ENCODE measurements at regions not wholly inside any gene's neighbourhood (a gene's known extent, or its start where the extent isn't known, plus 50 kb on each side); places are given as distances from the start of the nearest gene placed in this dataset.

- no peak for DNase-seq
These were observed 233.7 kb downstream of the DSEL start for GRCh38 chr18:67282796-67283195.

DNA sequence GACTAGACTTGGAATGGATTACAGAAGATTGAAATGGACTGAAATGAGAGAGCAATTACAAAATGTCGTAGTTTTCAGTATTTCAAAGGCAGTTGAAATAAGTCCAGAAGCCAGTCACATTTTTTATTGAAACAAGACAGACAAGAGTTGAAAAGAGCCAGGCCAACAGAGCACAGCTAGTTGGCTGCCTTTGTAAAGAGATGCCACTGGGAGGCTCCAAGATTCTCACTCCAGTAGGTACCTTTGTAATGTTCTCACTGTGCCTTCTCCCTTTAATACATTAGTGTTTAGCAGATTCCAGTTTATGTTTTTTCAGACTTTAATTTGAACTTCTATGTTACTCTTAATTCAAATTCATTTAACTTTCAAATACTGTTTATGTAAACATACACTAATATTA lies 234.8 kb downstream of the DSEL start:
- DNase-seq, result no peak

DNA sequence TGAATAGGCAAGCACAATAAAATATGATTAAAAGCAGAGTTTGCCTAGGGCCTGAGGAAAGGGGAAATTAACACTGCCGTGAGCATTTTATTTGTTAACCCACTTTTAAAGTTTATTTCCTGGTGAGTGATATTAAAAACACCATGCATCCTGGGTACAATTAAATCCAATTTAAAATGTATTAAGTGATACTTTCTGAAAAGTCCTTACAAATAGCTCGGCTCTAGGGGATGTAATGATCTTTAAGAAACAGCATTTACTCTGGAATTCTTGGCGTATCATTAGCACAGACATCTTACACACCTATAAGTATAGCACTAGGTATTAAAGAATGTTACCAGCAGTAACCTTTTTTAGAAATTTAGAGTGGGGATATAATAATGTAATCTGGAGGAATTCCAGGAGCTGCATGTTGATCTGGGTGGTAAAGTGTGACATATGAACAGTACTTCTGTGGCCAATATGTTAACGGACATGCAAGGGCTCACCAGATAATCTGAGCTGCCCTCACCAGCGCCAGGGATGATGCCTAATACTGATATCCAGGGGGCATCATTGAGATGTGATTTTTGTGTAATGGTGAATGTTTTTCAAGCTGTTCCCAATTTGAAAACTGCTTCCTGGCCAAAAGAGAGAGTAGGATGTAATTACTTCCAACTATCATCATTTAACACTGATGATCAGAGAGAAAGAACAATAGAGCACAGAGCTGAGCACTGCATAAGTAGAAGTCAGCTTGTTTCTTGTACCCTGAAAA lies 235.9 kb downstream of the DSEL start:
- DNase-seq, result no peak

DNA sequence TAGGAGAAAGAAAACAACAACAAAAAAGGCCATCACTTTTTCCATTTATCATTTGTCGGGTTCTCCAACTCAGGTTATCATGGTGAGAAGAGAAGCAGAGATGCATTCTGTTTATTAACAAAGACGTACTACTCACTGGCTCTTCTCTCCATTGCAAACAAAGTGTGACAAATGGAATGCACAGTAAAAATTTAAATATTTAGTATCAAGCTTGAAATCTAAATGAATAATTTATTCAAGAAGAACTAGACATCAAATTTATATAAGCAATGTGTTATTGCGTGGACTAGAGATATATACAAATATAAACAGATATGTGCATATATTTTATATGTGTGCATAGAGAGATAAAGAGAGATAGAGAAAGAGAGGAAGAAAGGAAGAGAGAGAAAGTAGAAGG lies 236.5 kb downstream of the DSEL start:
- no peak for DNase-seq

GRCh38 chr18:67278984-67279383 lies 237.5 kb downstream of the DSEL start:
- DNase-seq, result no peak

GRCh38 chr18:67276638-67277037 lies 239.9 kb downstream of the DSEL start:
- no peak for DNase-seq

- DNase-seq, result no peak
These were observed 243.2 kb downstream of the DSEL start for GRCh38 chr18:67273288-67273687.

DNA sequence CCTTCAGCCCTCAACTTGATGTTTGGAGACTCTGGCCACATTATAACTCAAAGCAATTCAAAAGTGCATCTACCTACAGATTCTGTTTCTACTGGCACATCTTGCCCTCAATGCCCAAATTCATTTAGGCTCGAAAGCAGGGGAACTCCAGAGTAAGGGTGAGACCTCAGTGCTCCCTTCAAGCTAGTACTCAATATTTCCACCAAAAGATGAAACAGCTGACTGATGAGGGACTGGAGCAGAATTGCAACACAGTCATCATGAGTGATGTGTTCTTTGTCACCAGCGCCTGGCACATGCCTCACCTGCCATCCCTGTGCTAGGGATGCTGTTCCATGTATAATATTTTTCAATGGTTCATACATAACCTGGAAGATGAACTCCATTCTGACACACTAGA lies 247.3 kb downstream of the DSEL start:
- no peak for DNase-seq

GRCh38 chr18:67268530-67268929 lies 248.0 kb downstream of the DSEL start:
- DNase-seq, result no peak

GRCh38 chr18:67266246-67267237 lies 250.0 kb downstream of the DSEL start:
- DNase-seq, result no peak

- DNase-seq, result peak; percentile 42
These were observed 250.9 kb downstream of the DSEL start for GRCh38 chr18:67265464-67266245.

DNA sequence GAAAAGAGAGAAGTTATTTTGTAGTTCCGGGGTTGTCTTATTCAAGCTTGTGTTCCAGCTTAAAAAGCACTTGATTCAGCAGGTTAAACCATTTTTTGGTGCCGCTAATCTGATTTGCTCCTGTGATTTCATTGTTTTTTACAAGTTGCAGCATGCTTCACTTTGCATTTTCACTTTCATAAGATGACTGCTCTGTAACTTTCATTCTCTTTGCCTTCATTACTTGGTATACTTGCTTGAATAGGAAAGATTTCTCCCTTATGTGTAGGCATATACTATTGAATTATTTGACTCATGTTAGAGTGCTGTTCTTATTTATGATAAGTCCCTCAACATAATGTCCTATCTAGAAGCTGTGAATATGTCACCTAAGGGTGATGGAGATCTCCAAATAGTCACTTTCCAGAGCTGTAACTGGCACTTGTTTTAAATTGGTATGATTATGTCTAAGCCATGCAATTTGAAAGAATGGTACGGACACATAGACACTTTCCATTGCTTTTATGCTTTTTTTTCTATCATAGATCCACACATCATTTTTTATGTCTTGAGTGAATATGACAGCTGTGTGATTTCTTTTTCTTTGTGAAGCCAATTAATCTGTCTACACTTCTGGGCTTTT lies 254.5 kb downstream of the DSEL start:
- DNase-seq, result no peak

- no peak for DNase-seq
These were observed 255.7 kb downstream of the DSEL start for GRCh38 chr18:67260841-67261240.

DNA sequence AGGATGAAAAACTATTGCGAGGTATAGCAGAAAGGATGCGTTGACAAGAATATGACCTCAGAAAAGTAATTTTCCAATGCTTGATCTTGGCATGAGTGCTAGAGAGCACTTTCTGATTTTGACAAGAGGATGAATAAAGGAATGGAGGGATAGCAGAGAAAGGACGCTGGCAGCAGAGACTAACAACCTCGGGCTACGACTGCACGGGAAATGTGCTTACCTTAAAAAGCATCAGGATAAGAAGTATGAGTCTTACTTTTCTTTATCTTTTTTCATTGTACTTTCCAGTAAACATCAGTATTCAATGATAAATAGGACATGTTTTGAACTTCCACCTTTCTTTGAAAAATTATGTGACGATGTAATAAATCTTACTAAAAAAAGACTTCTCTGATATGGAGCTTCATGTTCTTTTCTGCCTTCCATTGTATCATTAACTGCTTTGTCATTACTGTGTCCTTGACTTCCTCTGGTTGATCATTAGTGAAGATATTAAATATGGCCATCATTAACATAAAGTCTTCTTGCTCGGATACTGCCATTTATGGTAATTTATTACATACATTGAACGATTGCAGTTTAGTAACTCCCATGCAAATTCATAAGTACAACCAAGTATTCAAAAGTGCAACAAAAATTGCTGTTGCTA lies 265.6 kb downstream of the DSEL start:
- no peak for DNase-seq

- DNase-seq, result peak; percentile 13
These were observed 272.5 kb downstream of the DSEL start for GRCh38 chr18:67243799-67244587.

- no peak for DNase-seq
These were observed 274.5 kb downstream of the DSEL start for GRCh38 chr18:67242001-67242400.

GRCh38 chr18:67241299-67241698 lies 275.2 kb downstream of the DSEL start:
- no peak for DNase-seq

DNA sequence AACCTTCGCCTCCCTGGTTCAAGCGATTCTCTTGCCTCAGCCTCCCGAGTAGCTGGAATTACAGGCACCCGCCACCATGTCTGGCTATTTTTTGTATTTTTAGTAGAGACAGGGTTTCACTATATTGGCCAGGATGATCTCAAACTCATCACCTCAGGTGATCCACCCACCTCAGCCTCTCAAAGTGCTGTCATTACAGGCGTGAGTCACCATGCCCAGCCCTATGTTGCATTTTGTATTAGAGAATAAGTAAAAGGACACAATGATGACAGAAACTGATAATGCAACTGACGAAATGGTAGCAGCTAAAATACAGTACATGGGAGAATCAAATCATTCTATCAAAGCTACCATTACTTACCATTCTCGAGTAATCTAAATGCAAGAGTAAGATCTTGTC lies 276.7 kb downstream of the DSEL start:
- DNase-seq, result no peak

DNA sequence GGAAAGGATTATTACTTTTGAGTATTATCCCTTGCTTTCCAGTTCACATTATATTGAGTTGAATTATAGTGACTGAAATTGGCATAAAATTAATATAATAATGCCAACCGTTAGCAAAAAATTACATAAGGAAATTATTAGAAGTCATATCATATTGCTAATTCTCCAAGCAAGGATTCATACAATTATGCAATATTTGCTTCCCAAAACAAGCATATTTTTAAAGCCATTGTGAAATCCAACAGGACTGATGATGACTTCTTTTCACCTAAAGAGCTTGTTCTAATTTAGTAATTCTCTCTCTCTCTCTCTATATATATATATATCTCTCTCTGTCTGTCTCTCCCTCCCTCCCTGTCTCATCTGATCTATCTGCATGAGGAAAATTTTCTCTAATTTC lies 283.5 kb downstream of the DSEL start:
- no peak for DNase-seq

DNA sequence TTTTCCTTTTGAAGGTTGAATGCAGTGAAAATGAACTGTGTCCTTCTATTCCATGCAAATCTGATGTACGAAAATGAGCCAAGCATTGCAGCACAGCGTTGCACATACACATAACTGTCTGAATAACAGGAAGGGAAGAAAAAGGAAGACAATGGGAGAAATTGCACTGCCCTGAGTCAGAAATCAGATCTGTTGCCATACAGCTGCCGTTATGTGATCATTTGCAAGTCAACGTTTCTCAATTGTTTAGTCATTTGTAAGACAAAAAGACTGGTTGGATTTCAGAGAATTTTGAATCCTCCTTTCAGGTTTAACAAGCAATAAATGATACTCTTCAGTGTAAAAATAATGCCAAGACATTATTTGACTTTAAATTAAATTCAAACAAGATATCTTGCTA lies 284.1 kb downstream of the DSEL start:
- DNase-seq, result no peak

DNA sequence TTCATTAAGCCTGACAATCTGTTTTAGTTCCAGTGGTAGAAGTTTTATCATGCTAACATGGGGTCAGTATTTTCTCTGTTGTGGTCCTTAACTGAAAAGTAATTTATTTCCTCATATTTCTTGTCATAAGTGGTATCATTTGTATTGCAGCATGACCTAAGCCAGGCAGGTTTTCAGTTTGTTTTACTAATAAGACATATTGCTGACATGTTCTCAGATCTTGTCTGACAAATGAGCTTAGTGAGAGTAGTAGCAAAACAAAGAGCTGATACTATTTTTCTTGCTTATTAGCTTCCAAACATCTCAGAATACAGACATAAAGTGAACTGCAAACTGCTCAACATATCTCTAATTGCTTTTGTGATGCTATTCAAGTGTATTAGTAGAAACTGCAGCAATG lies 293.6 kb downstream of the DSEL start:
- no peak for DNase-seq

Measured in activated CD4-positive, alpha-beta T cell treated with anti-CD3 and anti-CD28 coated beads, Interleukin-2, Interleukin-6, amounts not matched to agents 100 ng/mL and 50 ng/mL, durations not matched to agents 16 hours and 8 hours (primary cell).